ENCODE measurements at regions not wholly inside any gene's neighbourhood (a gene's known extent, or its start where the extent isn't known, plus 50 kb on each side); places are given as distances from the start of the nearest gene placed in this dataset.

- Histone ChIP-seq H3K9ac (ENCODE audit: insufficient read depth, low read depth, low read length) (no peak overlapping the region), H3K9me3 (ENCODE audit: low read length) (peaks cover 6% of the 10 kb centered on the region; the same call in 1 of the 2 replicates), H3K27me3 (ENCODE audit: control insufficient read depth in 1 of 2, insufficient read depth in 2 of 2, low read length in 2 of 2) (no peaks in the 10 kb centered on the region; a peak in 1 of 5 replicates), H3K4me3 (replicated peaks in 1 of 3; ENCODE audit: insufficient read depth in 1 of 3, low read depth in 2 of 3, low read length in 3 of 3) (no peak overlapping the region), H3K27ac (ENCODE audit: extremely low read length, insufficient read depth, low read length) (no peak overlapping the region), H3K4me2 (ENCODE audit: low read depth, low read length) (no peak overlapping the region), H4K20me1 (ENCODE audit: insufficient read depth, low read length) (no peaks in the 10 kb centered on the region), H2AFZ (ENCODE audit: low read length) (no peak overlapping the region), H3K4me1 (ENCODE audit: insufficient read depth, low read length) (peaks cover 48% of the 10 kb centered on the region), H3K36me3 (replicated peaks in 1 of 2; ENCODE audit: control insufficient read depth in 1 of 2, insufficient read depth in 2 of 2, low read length in 2 of 2) (no peaks in the 10 kb centered on the region), H3K79me2 (ENCODE audit: insufficient read depth, low read length) (no peaks in the 10 kb centered on the region)
- TF ChIP-seq HNF4G (IDR thresholded peaks at IDR 0.05; ENCODE audit: borderline replicate concordance, low read depth, low read length) (no peak), HNF4G (CRISPR knock-in tag; IDR thresholded peaks at IDR 0.05; ENCODE audit: borderline replicate concordance, low read depth) (no peak), HBP1 (CRISPR knock-in tag; IDR thresholded peaks at IDR 0.05; ENCODE audit: low read depth) (no peak), FOXK2 (IDR thresholded peaks at IDR 0.05) (no peak)
- intact Hi-C loops (cut with micrococcal nuclease; ENCODE audit: unreplicated experiment) (no loop called here), in situ Hi-C loops (cut with HindIII; ENCODE audit: extremely low pct_ligation_motif_present, low pct_unique_long_range_greater_than_20kb) (no loop called here)
- WGBS (ENCODE audit: low lambda C conversion rate) = 82% methylated on average over 2 of the region's 2 CpGs
- ChIA-PET POLR2A (no interaction called here), CTCF (ENCODE audit: low intra/inter-chr PET ratio, low total read pairs) (no interaction called here)
- no peak for DNase-seq (ENCODE audit: low spot score)
- ATAC-seq = no peak
- no peak for FAIRE-seq
- no TSS peak for BruUV-seq (replicated peaks)
These were observed 161.5 kb downstream of the DEPDC1B start for GRCh38 chr5:60538426-60538825.

- no peak overlapping the region for H3K27ac ChIP-seq (ENCODE audit: extremely low read length, insufficient read depth, low read length)
- H3K36me3 ChIP-seq (replicated peaks in 1 of 2; ENCODE audit: control insufficient read depth in 1 of 2, insufficient read depth in 2 of 2, low read length in 2 of 2) = no peaks in the 10 kb centered on the region
- CTCF ChIA-PET (ENCODE audit: low intra/inter-chr PET ratio, low total read pairs) = no interaction called here
- H3K79me2 ChIP-seq (ENCODE audit: insufficient read depth, low read length) = no peaks in the 10 kb centered on the region
- no peak for ATAC-seq
- H3K4me3 ChIP-seq (replicated peaks in 1 of 3; ENCODE audit: insufficient read depth in 1 of 3, low read depth in 2 of 3, low read length in 3 of 3) = no peak overlapping the region
- DNase-seq (ENCODE audit: low spot score) = no peak
- no peak overlapping the region for H2AFZ ChIP-seq (ENCODE audit: low read length)
- no TSS peak for BruUV-seq (replicated peaks)
- POLR2A ChIA-PET = no interaction called here
- 94% methylated on average over 2 of the region's 2 CpGs for WGBS (ENCODE audit: low lambda C conversion rate)
- H3K27me3 ChIP-seq (ENCODE audit: control insufficient read depth in 1 of 2, insufficient read depth in 2 of 2, low read length in 2 of 2) = no peaks in the 10 kb centered on the region; a peak in 1 of 5 replicates
- peaks cover 6% of the 10 kb centered on the region; the same call in 1 of the 2 replicates for H3K9me3 ChIP-seq (ENCODE audit: low read length)
- peaks cover 40% of the 10 kb centered on the region for H3K4me1 ChIP-seq (ENCODE audit: insufficient read depth, low read length)
- TF ChIP-seq IRX3 (CRISPR knock-in tag; IDR thresholded peaks at IDR 0.05; ENCODE audit: borderline replicate concordance, low read depth) (no peak), ZNF414 (CRISPR knock-in tag; IDR thresholded peaks at IDR 0.05) (no peak), LBX2 (CRISPR knock-in tag; IDR thresholded peaks at IDR 0.05; ENCODE audit: borderline replicate concordance) (no peak), NCOA5 (CRISPR knock-in tag; IDR thresholded peaks at IDR 0.05) (no peak), SP2 (CRISPR knock-in tag; IDR thresholded peaks at IDR 0.05) (no peak), ZNF367 (CRISPR knock-in tag; IDR thresholded peaks at IDR 0.05; ENCODE audit: borderline replicate concordance) (no peak), ZMYM4 (CRISPR knock-in tag; IDR thresholded peaks at IDR 0.05) (no peak), ZNF558 (CRISPR knock-in tag; IDR thresholded peaks at IDR 0.05; ENCODE audit: borderline replicate concordance) (no peak), ZBTB3 (CRISPR knock-in tag; IDR thresholded peaks at IDR 0.05; ENCODE audit: borderline replicate concordance, low read depth) (no peak), ZNF446 (CRISPR knock-in tag; IDR thresholded peaks at IDR 0.05) (no peak), RBFOX2 (IDR thresholded peaks at IDR 0.05; ENCODE audit: low read depth, low read length) (no peak), BRD4 (CRISPR knock-in tag; IDR thresholded peaks at IDR 0.05) (no peak), MAFK (conservative IDR thresholded peaks at IDR 0.05 in 1 of 2, IDR thresholded peaks at IDR 0.05 in 1 of 2; ENCODE audit: low read length in 2 of 2) (no peak), TFDP2 (CRISPR knock-in tag; IDR thresholded peaks at IDR 0.05) (no peak)
- no peak overlapping the region for H3K4me2 ChIP-seq (ENCODE audit: low read depth, low read length)
- in situ Hi-C loops (cut with HindIII; ENCODE audit: extremely low pct_ligation_motif_present, low pct_unique_long_range_greater_than_20kb) (no loop called here), intact Hi-C loops (cut with micrococcal nuclease; ENCODE audit: unreplicated experiment) (no loop called here)
- H3K9ac ChIP-seq (ENCODE audit: insufficient read depth, low read depth, low read length) = no peak overlapping the region
- no peaks in the 10 kb centered on the region for H4K20me1 ChIP-seq (ENCODE audit: insufficient read depth, low read length)
- FAIRE-seq = no peak
These were observed 164.0 kb downstream of the DEPDC1B start for GRCh38 chr5:60535951-60536350.
